Hepatocyte (in vitro differentiated cells): ENCODE measurements at regions not wholly inside any gene's neighbourhood (a gene's known extent, or its start where the extent isn't known, plus 50 kb on each side); places are given as distances from the start of the nearest gene placed in this dataset.

Experiments used
- EZH2phosphoT487 ChIP-seq: fragments of 200-600 bp; sonication (generic); IDR thresholded peaks from one replicate; pipeline ENCODE4 v1.6.1; 2018; ENCODE audit warnings: antibody characterized with exemption, mild to moderate bottlenecking, low read depth, moderate library complexity; ENCODE audit not compliant: unreplicated experiment, severe bottlenecking
- TF ChIP-seq, protein P1 (sequence below): fragments of 200-600 bp; sonication (generic); IDR thresholded peaks from 2 replicates; pipeline ENCODE4 v1.5.1; 2016; ENCODE audit warnings: antibody characterized with exemption, mild to moderate bottlenecking; ENCODE audit not compliant: poor library complexity

GRCh38 chr13:34577051-34577450 is 365.0 kb upstream of the NBEA start:
- TF ChIP-seq, protein P1, sequence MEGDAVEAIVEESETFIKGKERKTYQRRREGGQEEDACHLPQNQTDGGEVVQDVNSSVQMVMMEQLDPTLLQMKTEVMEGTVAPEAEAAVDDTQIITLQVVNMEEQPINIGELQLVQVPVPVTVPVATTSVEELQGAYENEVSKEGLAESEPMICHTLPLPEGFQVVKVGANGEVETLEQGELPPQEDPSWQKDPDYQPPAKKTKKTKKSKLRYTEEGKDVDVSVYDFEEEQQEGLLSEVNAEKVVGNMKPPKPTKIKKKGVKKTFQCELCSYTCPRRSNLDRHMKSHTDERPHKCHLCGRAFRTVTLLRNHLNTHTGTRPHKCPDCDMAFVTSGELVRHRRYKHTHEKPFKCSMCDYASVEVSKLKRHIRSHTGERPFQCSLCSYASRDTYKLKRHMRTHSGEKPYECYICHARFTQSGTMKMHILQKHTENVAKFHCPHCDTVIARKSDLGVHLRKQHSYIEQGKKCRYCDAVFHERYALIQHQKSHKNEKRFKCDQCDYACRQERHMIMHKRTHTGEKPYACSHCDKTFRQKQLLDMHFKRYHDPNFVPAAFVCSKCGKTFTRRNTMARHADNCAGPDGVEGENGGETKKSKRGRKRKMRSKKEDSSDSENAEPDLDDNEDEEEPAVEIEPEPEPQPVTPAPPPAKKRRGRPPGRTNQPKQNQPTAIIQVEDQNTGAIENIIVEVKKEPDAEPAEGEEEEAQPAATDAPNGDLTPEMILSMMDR: no peak
- TF ChIP-seq EZH2phosphoT487: no peak
